DMS 273 (cell line): ENCODE measurements at regions not wholly inside any gene's neighbourhood (a gene's known extent, or its start where the extent isn't known, plus 50 kb on each side); places are given as distances from the start of the nearest gene placed in this dataset.
A peak's percentile ranks its signal among the peaks of the same experiment; 100 is the strongest.

Experiments used
- DNase-seq: peaks from one replicate; lab custom pipeline; 2025; ENCODE audit not compliant: unreplicated experiment; lab: John Stamatoyannopoulos, UW

- no peak for DNase-seq
Observed at GRCh38 chr2:47315475-47315874, 53.6 kb upstream of the EPCAM start.

GRCh38 chr2:47313728-47314127 is 55.4 kb upstream of the EPCAM start:
- DNase-seq = peak; percentile 27

- DNase-seq = peak; percentile 68
Observed at GRCh38 chr2:47313141-47313691, 55.9 kb upstream of the EPCAM start.

GRCh38 chr2:47312491-47312850 is 56.6 kb upstream of the EPCAM start:
- peak; percentile 30 for DNase-seq

- DNase-seq = no peak
Observed at GRCh38 chr2:47311764-47312490, 57.2 kb upstream of the EPCAM start.

GRCh38 chr2:47310801-47311560 is 58.1 kb upstream of the EPCAM start:
- peak; percentile 62 for DNase-seq

- peak; percentile 56 for DNase-seq
Observed at GRCh38 chr2:47309952-47310800, 58.9 kb upstream of the EPCAM start.

GRCh38 chr2:47309472-47309951 is 59.6 kb upstream of the EPCAM start:
- DNase-seq = no peak

- peak; percentile 96 for DNase-seq
Observed at GRCh38 chr2:47307066-47307465, 62.0 kb upstream of the EPCAM start.

- no peak for DNase-seq
Observed at GRCh38 chr2:47304654-47305053, 64.5 kb upstream of the EPCAM start.

GRCh38 chr2:47303341-47304148 is 65.6 kb upstream of the EPCAM start:
- no peak for DNase-seq

- DNase-seq = no peak
Observed at GRCh38 chr2:47302308-47302707, 66.8 kb upstream of the EPCAM start.

GRCh38 chr2:47301731-47302130 is 67.4 kb upstream of the EPCAM start:
- DNase-seq = no peak

GRCh38 chr2:47301277-47301618 is 67.9 kb upstream of the EPCAM start:
- no peak for DNase-seq

GRCh38 chr2:47300609-47301276 is 68.4 kb upstream of the EPCAM start:
- no peak for DNase-seq

GRCh38 chr2:47300081-47300480 is 69.0 kb upstream of the EPCAM start:
- DNase-seq = no peak

- DNase-seq = no peak
Observed at GRCh38 chr2:47299555-47299954, 69.6 kb upstream of the EPCAM start.

GRCh38 chr2:47298771-47299170 is 70.3 kb upstream of the EPCAM start:
- no peak for DNase-seq

GRCh38 chr2:47297767-47298425 is 71.2 kb upstream of the EPCAM start:
- DNase-seq = no peak
